ENCODE measurements at regions not wholly inside any gene's neighbourhood (a gene's known extent, or its start where the extent isn't known, plus 50 kb on each side); places are given as distances from the start of the nearest gene placed in this dataset.

GRCh38 chr2:104429639-104430358, 424.1 kb upstream of the POU3F3 start:
- WGBS, 2 experiments (ENCODE audit: low coverage in 1 of 2, low lambda C conversion rate in 2 of 2, missing lambda C conversion rate in 2 of 2) = 48 to 51% methylated on average over 8 of the region's 8 CpGs
- in situ Hi-C loops (cut with MboI) = no loop called here

GRCh38 chr2:104430359-104430740, 423.6 kb upstream of the POU3F3 start:
- Histone ChIP-seq H3K4me1 (ENCODE audit: insufficient read depth) (no peaks in the 10 kb centered on the region), H2AFZ (no peak overlapping the region), H3K9me2 (ENCODE audit: insufficient read depth) (no peaks in the 10 kb centered on the region), H3K27ac (no peak overlapping the region), H3F3A (ENCODE audit: insufficient read depth) (no peaks in the 10 kb centered on the region), H3K9ac (no peak overlapping the region), H3K4me2 (ENCODE audit: unreplicated experiment) (no peak overlapping the region), H3K79me2 (ENCODE audit: insufficient read depth) (no peaks in the 10 kb centered on the region), H3K27me3 (replicated peaks; ENCODE audit: insufficient read depth) (no peaks in the 10 kb centered on the region), H3K36me3 (ENCODE audit: low read depth) (no peaks in the 10 kb centered on the region), H3K4me3 (no peak overlapping the region), H3K9me3 (ENCODE audit: low read depth) (no peaks in the 10 kb centered on the region), H4K20me1 (ENCODE audit: insufficient read depth) (no peaks in the 10 kb centered on the region)
- DNase-seq = no peak
- in situ Hi-C loops (cut with MboI) = no loop called here
- WGBS, 2 experiments (ENCODE audit: low coverage in 1 of 2, low lambda C conversion rate in 2 of 2, missing lambda C conversion rate in 2 of 2) = 68 to 74% methylated on average over 10 of the region's 10 CpGs
- TF ChIP-seq EZH2 (IDR thresholded peaks at IDR 0.05; ENCODE audit: insufficient read depth, poor library complexity, severe bottlenecking) = no peak
- TF ChIP-seq EZH2phosphoT487 (IDR thresholded peaks at IDR 0.05; ENCODE audit: insufficient read depth, low read depth) = no peak

More at GRCh38 chr2:104429639-104430358, 424.1 kb upstream of the POU3F3 start:
- H4K20me1 ChIP-seq (ENCODE audit: insufficient read depth) = no peaks in the 10 kb centered on the region
- no peaks in the 10 kb centered on the region for H3K79me2 ChIP-seq (ENCODE audit: insufficient read depth)
- no peak for DNase-seq
- no peaks in the 10 kb centered on the region for H3K36me3 ChIP-seq (ENCODE audit: low read depth)
- no peak overlapping the region for H3K4me2 ChIP-seq (ENCODE audit: unreplicated experiment)
- no peaks in the 10 kb centered on the region for H3F3A ChIP-seq (ENCODE audit: insufficient read depth)
- H3K9me3 ChIP-seq (ENCODE audit: low read depth) = no peaks in the 10 kb centered on the region
- no peak for TF ChIP-seq EZH2phosphoT487 (IDR thresholded peaks at IDR 0.05; ENCODE audit: insufficient read depth, low read depth)
- TF ChIP-seq EZH2 (IDR thresholded peaks at IDR 0.05; ENCODE audit: insufficient read depth, poor library complexity, severe bottlenecking) = no peak
- H3K27ac ChIP-seq = no peak overlapping the region
- H3K9ac ChIP-seq = no peak overlapping the region
- H3K27me3 ChIP-seq (replicated peaks; ENCODE audit: insufficient read depth) = no peaks in the 10 kb centered on the region
- no peak overlapping the region for H2AFZ ChIP-seq
- H3K4me1 ChIP-seq (ENCODE audit: insufficient read depth) = no peaks in the 10 kb centered on the region
- no peak overlapping the region for H3K4me3 ChIP-seq
- no peaks in the 10 kb centered on the region for H3K9me2 ChIP-seq (ENCODE audit: insufficient read depth)

- WGBS, 2 experiments (ENCODE audit: low coverage in 1 of 2, low lambda C conversion rate in 2 of 2, missing lambda C conversion rate in 2 of 2) = 56 to 58% methylated on average over 7 of the region's 7 CpGs
- H3K4me2 ChIP-seq (ENCODE audit: unreplicated experiment) = no peak overlapping the region
- no peak overlapping the region for H2AFZ ChIP-seq
- no peak overlapping the region for H3K9ac ChIP-seq
- no peaks in the 10 kb centered on the region for H4K20me1 ChIP-seq (ENCODE audit: insufficient read depth)
- H3K9me3 ChIP-seq (ENCODE audit: low read depth) = no peaks in the 10 kb centered on the region
- H3F3A ChIP-seq (ENCODE audit: insufficient read depth) = no peaks in the 10 kb centered on the region
- H3K27me3 ChIP-seq (replicated peaks; ENCODE audit: insufficient read depth) = no peaks in the 10 kb centered on the region
- no peak for DNase-seq
- no peaks in the 10 kb centered on the region for H3K36me3 ChIP-seq (ENCODE audit: low read depth)
- no peak overlapping the region for H3K4me3 ChIP-seq
- in situ Hi-C loops (cut with MboI) = no loop called here
- H3K9me2 ChIP-seq (ENCODE audit: insufficient read depth) = no peaks in the 10 kb centered on the region
- H3K79me2 ChIP-seq (ENCODE audit: insufficient read depth) = no peaks in the 10 kb centered on the region
- H3K27ac ChIP-seq = no peak overlapping the region
- H3K4me1 ChIP-seq (ENCODE audit: insufficient read depth) = no peaks in the 10 kb centered on the region
- TF ChIP-seq EZH2 (IDR thresholded peaks at IDR 0.05; ENCODE audit: insufficient read depth, poor library complexity, severe bottlenecking) (no peak), EZH2phosphoT487 (IDR thresholded peaks at IDR 0.05; ENCODE audit: insufficient read depth, low read depth) (no peak)
Observed at GRCh38 chr2:104430852-104431251, 423.1 kb upstream of the POU3F3 start.

GRCh38 chr2:104431701-104432121, 422.2 kb upstream of the POU3F3 start:
- H3K27ac ChIP-seq = no peak overlapping the region
- no peaks in the 10 kb centered on the region for H3F3A ChIP-seq (ENCODE audit: insufficient read depth)
- TF ChIP-seq EZH2 (IDR thresholded peaks at IDR 0.05; ENCODE audit: insufficient read depth, poor library complexity, severe bottlenecking) (no peak), EZH2phosphoT487 (IDR thresholded peaks at IDR 0.05; ENCODE audit: insufficient read depth, low read depth) (no peak)
- 49 to 52% methylated on average over 7 of the region's 7 CpGs for WGBS, 2 experiments (ENCODE audit: low coverage in 1 of 2, low lambda C conversion rate in 2 of 2, missing lambda C conversion rate in 2 of 2)
- no peak overlapping the region for H3K9ac ChIP-seq
- H3K79me2 ChIP-seq (ENCODE audit: insufficient read depth) = no peaks in the 10 kb centered on the region
- no peak overlapping the region for H2AFZ ChIP-seq
- no peaks in the 10 kb centered on the region for H4K20me1 ChIP-seq (ENCODE audit: insufficient read depth)
- H3K4me3 ChIP-seq = no peak overlapping the region
- no peak overlapping the region for H3K4me2 ChIP-seq (ENCODE audit: unreplicated experiment)
- in situ Hi-C loops (cut with MboI) = no loop called here
- H3K9me2 ChIP-seq (ENCODE audit: insufficient read depth) = no peaks in the 10 kb centered on the region
- no peaks in the 10 kb centered on the region for H3K4me1 ChIP-seq (ENCODE audit: insufficient read depth)
- H3K27me3 ChIP-seq (replicated peaks; ENCODE audit: insufficient read depth) = no peaks in the 10 kb centered on the region
- H3K36me3 ChIP-seq (ENCODE audit: low read depth) = no peaks in the 10 kb centered on the region
- no peak for DNase-seq
- H3K9me3 ChIP-seq (ENCODE audit: low read depth) = no peaks in the 10 kb centered on the region

Data from GM23248 (cell line).